Body of pancreas (tissue), 4 donors: ENCODE measurements at regions not wholly inside any gene's neighbourhood (a gene's known extent, or its start where the extent isn't known, plus 50 kb on each side); places are given as distances from the start of the nearest gene placed in this dataset.

Experiments used
- ATAC-seq: fragments of 150-250 bp; one replicate; pipeline ENCODE4 v1.9.1; 2016
- DNase-seq, 4 donors: peaks; one replicate each; pipeline ENCODE4 v3.0.0-alpha.2; 2019
- H3K27ac ChIP-seq, 4 donors: fragments of 200-600 bp; sonication (generic); 1 replicate in 3 of 4; 2 replicates in 1 of 4; pipeline versions ENCODE4 v1.5.1 to v1.6.1; 2016 to 2019; ENCODE audit warnings: mild to moderate bottlenecking in 1 of 4, mixed read lengths in 1 of 4, moderate library complexity in 1 of 4
- H3K27me3 ChIP-seq, 2 donors: fragments of 200-600 bp; sonication (generic); one replicate each; pipeline ENCODE4 v1.6.0; 2016; ENCODE audit warnings: mild to moderate bottlenecking in 1 of 2
- H3K36me3 ChIP-seq, 2 donors: fragments of 200-600 bp; sonication (generic); replicated peaks in 1 of 2; 2 replicates each; pipeline ENCODE4 v1.5.1; 2016; ENCODE audit warnings: low read depth in 2 of 2; ENCODE audit not compliant: insufficient read depth in 1 of 2
- H3K4me1 ChIP-seq: fragments of 200-600 bp; sonication (generic); one replicate; pipeline ENCODE4 v1.6.0; 2016
- H3K4me3 ChIP-seq, 2 donors: fragments of 200-600 bp; sonication (generic); 1 replicate in 1 of 2; 2 replicates in 1 of 2; pipeline ENCODE4 v1.5.1; 2016 to 2019
- H3K9me3 ChIP-seq, 3 donors: fragments of 200-600 bp; sonication (generic); 1 replicate in 2 of 3; 2 replicates in 1 of 3; pipeline ENCODE4 v1.5.1; 2016
- POLR2A ChIP-seq, 3 donors: fragments of 450-650 bp; IDR thresholded peaks; one replicate each; pipeline ENCODE4 v1.6.1; 2016; ENCODE audit warnings: antibody characterized with exemption in 3 of 3, mild to moderate bottlenecking in 2 of 3
- WGBS, 2 donors: methylation state at CpG; one replicate each; pipeline ENCODE4 v1.1.5; 2017; 5-methylcytosine and 5-hydroxymethylcytosine counted together
- intact Hi-C: fragments of 100-400 bp; cut with DNase I; formaldehyde crosslinking; loops from one replicate; pipeline ENCODE4 v1.15.1; 2023
- TF ChIP-seq, protein P1 (sequence below), 7 experiments: fragments of 450-650 bp in 4 of 7; fragments of 200-600 bp in 3 of 7; sonication (generic) in 3 of 7; IDR thresholded peaks; one replicate each; pipeline ENCODE4 v1.5.1; 2016 to 2019; ENCODE audit warnings: antibody characterized with exemption in 7 of 7

DNA sequence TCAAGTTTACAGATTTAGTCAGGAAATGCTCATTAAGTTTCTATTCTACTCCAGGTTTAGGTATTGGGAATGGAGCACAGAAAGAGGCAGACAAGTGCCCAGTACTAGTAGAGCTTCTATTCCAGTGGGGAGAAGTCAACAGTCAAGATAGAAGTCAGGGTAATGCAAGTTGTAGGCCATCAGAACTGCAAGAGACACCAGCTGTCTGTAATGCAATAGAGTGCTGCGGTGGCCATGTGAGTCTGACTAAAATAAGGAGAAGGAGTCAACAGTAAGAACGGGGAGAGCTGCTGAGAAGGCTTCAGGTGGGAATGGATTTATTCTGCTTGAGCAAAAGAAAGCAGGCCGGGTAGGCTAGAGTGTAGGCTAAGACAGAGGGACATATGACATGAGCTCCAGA lies 515.0 kb downstream of the QKI start:
- Histone ChIP-seq H3K27ac (no peak overlapping the region), H3K4me1 (no peaks in the 10 kb centered on the region), H3K4me3 (no peak overlapping the region), H3K27me3 (no peaks in the 10 kb centered on the region), H3K9me3 (no peaks in the 10 kb centered on the region), H3K36me3 (no peaks in the 10 kb centered on the region)
- DNase-seq (no peak), ATAC-seq (no peak)
- 74 to 81% methylated on average over 3 of the region's 3 CpGs for WGBS, 2 donors
- intact Hi-C loops, result no loop called here
- TF ChIP-seq, protein P1, sequence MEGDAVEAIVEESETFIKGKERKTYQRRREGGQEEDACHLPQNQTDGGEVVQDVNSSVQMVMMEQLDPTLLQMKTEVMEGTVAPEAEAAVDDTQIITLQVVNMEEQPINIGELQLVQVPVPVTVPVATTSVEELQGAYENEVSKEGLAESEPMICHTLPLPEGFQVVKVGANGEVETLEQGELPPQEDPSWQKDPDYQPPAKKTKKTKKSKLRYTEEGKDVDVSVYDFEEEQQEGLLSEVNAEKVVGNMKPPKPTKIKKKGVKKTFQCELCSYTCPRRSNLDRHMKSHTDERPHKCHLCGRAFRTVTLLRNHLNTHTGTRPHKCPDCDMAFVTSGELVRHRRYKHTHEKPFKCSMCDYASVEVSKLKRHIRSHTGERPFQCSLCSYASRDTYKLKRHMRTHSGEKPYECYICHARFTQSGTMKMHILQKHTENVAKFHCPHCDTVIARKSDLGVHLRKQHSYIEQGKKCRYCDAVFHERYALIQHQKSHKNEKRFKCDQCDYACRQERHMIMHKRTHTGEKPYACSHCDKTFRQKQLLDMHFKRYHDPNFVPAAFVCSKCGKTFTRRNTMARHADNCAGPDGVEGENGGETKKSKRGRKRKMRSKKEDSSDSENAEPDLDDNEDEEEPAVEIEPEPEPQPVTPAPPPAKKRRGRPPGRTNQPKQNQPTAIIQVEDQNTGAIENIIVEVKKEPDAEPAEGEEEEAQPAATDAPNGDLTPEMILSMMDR (IDR thresholded peaks at IDR 0.05), result no peak
- TF ChIP-seq POLR2A (IDR thresholded peaks at IDR 0.05), result no peak

GRCh38 chr6:163926642-163927041 lies 512.1 kb downstream of the QKI start:
- ATAC-seq, result no peak
- Histone ChIP-seq H3K4me1 (no peaks in the 10 kb centered on the region), H3K27ac (no peak overlapping the region)

GRCh38 chr6:163925839-163926238 lies 511.3 kb downstream of the QKI start:
- TF ChIP-seq POLR2A (IDR thresholded peaks at IDR 0.05), result no peak
- TF ChIP-seq, protein P1 (IDR thresholded peaks at IDR 0.05), result no peak
- DNase-seq (no peak), ATAC-seq (no peak)
- H3K4me3 ChIP-seq, result no peak overlapping the region
- WGBS, 2 donors, result 75 to 85% methylated on average over 5 of the region's 5 CpGs
- H3K27ac ChIP-seq, result no peak overlapping the region
- H3K4me1 ChIP-seq, result no peaks in the 10 kb centered on the region
- H3K36me3 ChIP-seq, result no peaks in the 10 kb centered on the region
- intact Hi-C loops, result no loop called here
- no peaks in the 10 kb centered on the region for H3K9me3 ChIP-seq
- H3K27me3 ChIP-seq, result no peaks in the 10 kb centered on the region

More at GRCh38 chr6:163926642-163927041, 512.1 kb downstream of the QKI start:
- DNase-seq, result peak in 2 of 4 donors; percentile 9
- Histone ChIP-seq H3K4me3 (no peak overlapping the region), H3K9me3 (no peaks in the 10 kb centered on the region), H3K36me3 (no peaks in the 10 kb centered on the region), H3K27me3 (no peaks in the 10 kb centered on the region)
- TF ChIP-seq, protein P1 (IDR thresholded peaks at IDR 0.05), result no peak
- no peak for TF ChIP-seq POLR2A (IDR thresholded peaks at IDR 0.05)
- 78 to 79% methylated on average over 7 of the region's 7 CpGs for WGBS, 2 donors
- intact Hi-C loops, result no loop called here

DNA sequence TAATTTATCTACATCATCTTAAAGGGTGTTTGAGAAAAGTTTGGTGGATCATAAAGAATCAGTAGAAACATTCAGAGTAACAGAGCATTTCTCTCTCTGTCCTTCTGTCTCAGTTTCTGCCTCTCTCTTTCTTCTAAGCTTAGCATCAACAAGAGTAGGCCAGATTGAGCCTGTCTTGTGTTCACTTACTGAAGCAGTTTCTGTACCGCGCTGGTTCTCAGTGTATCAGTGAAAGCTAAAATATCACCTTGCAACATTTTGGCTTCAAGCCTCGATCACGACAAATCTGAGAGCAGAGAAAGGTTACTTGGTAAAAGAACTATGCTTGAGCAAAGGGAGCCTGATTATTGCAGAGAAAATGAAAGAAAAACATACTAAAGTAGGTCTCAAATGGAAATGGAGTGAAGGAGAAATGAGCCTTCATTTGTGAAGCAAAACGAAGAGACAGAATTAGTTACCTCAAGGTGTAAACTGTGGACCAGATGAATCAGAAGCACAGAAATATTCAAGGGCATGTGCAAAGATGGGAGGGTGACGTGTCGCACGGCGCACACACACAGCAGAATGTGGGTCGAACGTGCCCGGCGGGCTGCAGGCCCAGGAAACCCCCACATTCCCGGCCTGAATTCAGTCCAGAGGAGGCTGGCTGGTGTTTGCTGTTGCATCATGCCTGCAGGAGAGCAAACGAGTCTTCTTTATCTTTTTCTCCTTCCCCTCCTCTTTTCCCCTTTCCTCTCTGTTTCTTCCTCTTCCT lies 509.3 kb downstream of the QKI start:
- H3K9me3 ChIP-seq, result no peaks in the 10 kb centered on the region
- no peak overlapping the region for H3K27ac ChIP-seq
- DNase-seq, result no peak
- no peak for ATAC-seq
- H3K4me1 ChIP-seq, result no peaks in the 10 kb centered on the region
- TF ChIP-seq POLR2A (IDR thresholded peaks at IDR 0.05), result no peak
- TF ChIP-seq, protein P1 (IDR thresholded peaks at IDR 0.05), result no peak
- H3K27me3 ChIP-seq, result no peaks in the 10 kb centered on the region
- 76 to 82% methylated on average over 15 of the region's 15 CpGs for WGBS, 2 donors
- intact Hi-C loops, result no loop called here
- H3K4me3 ChIP-seq, result no peak overlapping the region
- no peaks in the 10 kb centered on the region for H3K36me3 ChIP-seq

DNA sequence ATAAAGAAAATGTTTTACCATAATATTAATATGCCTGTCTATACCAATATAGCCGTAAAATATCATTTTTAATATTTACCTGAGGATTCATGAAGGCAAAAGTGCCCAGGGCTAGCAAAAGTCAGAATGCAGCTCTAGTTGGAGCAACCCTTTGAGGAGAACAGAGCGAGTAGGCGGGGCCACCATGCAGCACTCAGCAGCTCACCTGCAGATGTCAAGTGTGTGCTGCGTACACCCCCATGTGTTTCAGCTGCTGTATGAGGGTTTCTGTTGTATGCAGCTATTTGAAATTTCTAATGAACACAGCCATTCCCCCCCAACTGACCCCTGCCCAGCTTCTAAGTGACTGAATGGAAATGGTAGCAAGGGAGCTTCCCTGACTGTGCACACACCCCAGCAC lies 508.0 kb downstream of the QKI start:
- 79 to 84% methylated on average over 3 to 4 of the region's 4 CpGs for WGBS, 2 donors
- no peak for ATAC-seq

More for the DNA sequence above, 508.0 kb downstream of the QKI start:
- Histone ChIP-seq H3K27me3 (no peaks in the 10 kb centered on the region), H3K9me3 (no peaks in the 10 kb centered on the region), H3K4me1 (no peaks in the 10 kb centered on the region), H3K27ac (no peak overlapping the region), H3K4me3 (no peak overlapping the region), H3K36me3 (no peaks in the 10 kb centered on the region)
- intact Hi-C loops, result no loop called here
- TF ChIP-seq, protein P1 (IDR thresholded peaks at IDR 0.05), result no peak
- TF ChIP-seq POLR2A (IDR thresholded peaks at IDR 0.05), result no peak
- no peak for DNase-seq
